Stomach (tissue), 4 donors: ENCODE measurements at regions not wholly inside any gene's neighbourhood (a gene's known extent, or its start where the extent isn't known, plus 50 kb on each side); places are given as distances from the start of the nearest gene placed in this dataset.

Experiments
- EP300 ChIP-seq: sonication (generic); formaldehyde crosslinking; IDR thresholded peaks from one replicate; pipeline ENCODE4 v1.6.1; 2017; ENCODE audit warnings: antibody characterized with exemption
- TF ChIP-seq, protein P1 (sequence below), 7 experiments: fragments of 450-650 bp in 4 of 7; fragments of 200-600 bp in 3 of 7; sonication (generic) in 3 of 7; IDR thresholded peaks; one replicate each; pipeline ENCODE4 v1.5.1; 2016 to 2019; ENCODE audit warnings: antibody characterized with exemption in 7 of 7, control low read depth in 2 of 7, mild to moderate bottlenecking in 1 of 7

DNA sequence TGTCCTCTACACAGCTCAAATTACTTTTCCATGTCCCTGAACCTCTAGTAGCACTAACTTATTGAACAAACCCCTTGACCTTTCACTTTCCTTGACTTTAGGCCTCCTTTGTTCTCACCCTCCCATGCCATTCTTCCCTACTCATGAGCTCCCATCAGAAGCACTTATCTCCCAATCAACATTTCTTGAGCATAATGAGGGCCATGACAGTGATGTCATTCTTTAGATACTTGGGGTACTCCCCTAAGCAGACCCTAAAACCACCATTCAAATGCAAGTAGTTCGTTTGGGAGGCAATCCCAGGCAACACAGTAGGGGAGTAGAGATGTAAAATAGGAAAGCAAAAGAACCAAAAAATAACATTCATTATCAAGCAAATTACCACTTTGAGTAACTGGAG, 115.9 kb upstream of the ARHGAP28 start:
- TF ChIP-seq, protein P1, sequence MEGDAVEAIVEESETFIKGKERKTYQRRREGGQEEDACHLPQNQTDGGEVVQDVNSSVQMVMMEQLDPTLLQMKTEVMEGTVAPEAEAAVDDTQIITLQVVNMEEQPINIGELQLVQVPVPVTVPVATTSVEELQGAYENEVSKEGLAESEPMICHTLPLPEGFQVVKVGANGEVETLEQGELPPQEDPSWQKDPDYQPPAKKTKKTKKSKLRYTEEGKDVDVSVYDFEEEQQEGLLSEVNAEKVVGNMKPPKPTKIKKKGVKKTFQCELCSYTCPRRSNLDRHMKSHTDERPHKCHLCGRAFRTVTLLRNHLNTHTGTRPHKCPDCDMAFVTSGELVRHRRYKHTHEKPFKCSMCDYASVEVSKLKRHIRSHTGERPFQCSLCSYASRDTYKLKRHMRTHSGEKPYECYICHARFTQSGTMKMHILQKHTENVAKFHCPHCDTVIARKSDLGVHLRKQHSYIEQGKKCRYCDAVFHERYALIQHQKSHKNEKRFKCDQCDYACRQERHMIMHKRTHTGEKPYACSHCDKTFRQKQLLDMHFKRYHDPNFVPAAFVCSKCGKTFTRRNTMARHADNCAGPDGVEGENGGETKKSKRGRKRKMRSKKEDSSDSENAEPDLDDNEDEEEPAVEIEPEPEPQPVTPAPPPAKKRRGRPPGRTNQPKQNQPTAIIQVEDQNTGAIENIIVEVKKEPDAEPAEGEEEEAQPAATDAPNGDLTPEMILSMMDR (IDR thresholded peaks at IDR 0.05): no peak
- no peak for TF ChIP-seq EP300
